ENCODE measurements at regions not wholly inside any gene's neighbourhood (a gene's known extent, or its start where the extent isn't known, plus 50 kb on each side); places are given as distances from the start of the nearest gene placed in this dataset.

GRCh38 chr12:46435625-46436024 lies 63.1 kb upstream of the SLC38A2 start:
- Histone ChIP-seq H2BK5ac (ENCODE audit: low read depth, low read length) (no peak overlapping the region), H3K4me3 (ENCODE audit: extremely low read depth in 1 of 4, insufficient read depth in 2 of 4, low read depth in 3 of 4, low read length in 4 of 4) (no peak overlapping the region), H2AK5ac (ENCODE audit: low read depth, low read length) (no peak overlapping the region), H3K27ac (ENCODE audit: low read depth, low read length) (no peak overlapping the region), H4K8ac (ENCODE audit: extremely low read depth, insufficient read depth, low read length) (no peak overlapping the region), H3K4me1 (replicated peaks in 1 of 4; ENCODE audit: control insufficient read depth in 3 of 4, insufficient read depth in 4 of 4, low read length in 3 of 4) (no peaks in the 10 kb centered on the region), H4K91ac (replicated peaks; ENCODE audit: insufficient read length, low read length) (no peak overlapping the region), H3K18ac (ENCODE audit: extremely low read depth, low read length) (no peak overlapping the region), H4K20me1 (replicated peaks in 1 of 2; ENCODE audit: control insufficient read depth in 1 of 2, insufficient read depth in 2 of 2, low read length in 2 of 2) (peaks cover 0 to 2% of the 10 kb centered on the region in 2 experiments), H2BK20ac (ENCODE audit: low read length) (no peak overlapping the region), H3K79me1 (ENCODE audit: low read depth, low read length) (no peaks in the 10 kb centered on the region), H3K14ac (ENCODE audit: insufficient read length) (no peak overlapping the region), H3K4ac (replicated peaks; ENCODE audit: insufficient read length, low read depth, low read length) (no peak overlapping the region), H3K23me2 (ENCODE audit: low read depth, low read length) (no peaks in the 10 kb centered on the region; the same call in 1 of the 2 replicates), H3K27me3 (replicated peaks in 1 of 4; ENCODE audit: control insufficient read depth in 3 of 4, extremely low read depth in 1 of 4, insufficient read depth in 3 of 4, low read length in 3 of 4) (no peaks in the 10 kb centered on the region), H3K79me2 (ENCODE audit: control insufficient read depth in 1 of 2, insufficient read depth in 2 of 2, low read length in 2 of 2) (no peaks in the 10 kb centered on the region), H2BK12ac (ENCODE audit: low read depth, low read length) (no peak overlapping the region), H3K56ac (replicated peaks; ENCODE audit: insufficient read length, low read depth, low read length) (no peak overlapping the region), H2AFZ (ENCODE audit: low read length) (no peak overlapping the region), H3K9ac (replicated peaks in 1 of 4; ENCODE audit: extremely low read depth in 1 of 4, low read depth in 3 of 4, low read length in 3 of 4) (no peak overlapping the region), H3K36me3 (ENCODE audit: control insufficient read depth in 2 of 4, insufficient read depth in 4 of 4, low read length in 3 of 4) (no peaks in the 10 kb centered on the region), H3K4me2 (ENCODE audit: insufficient read depth in 1 of 2, low read depth in 2 of 2, low read length in 2 of 2) (no peak overlapping the region), H3K23ac (ENCODE audit: insufficient read length) (no peak overlapping the region), H2BK120ac (replicated peaks; ENCODE audit: low read depth, low read length) (no peak overlapping the region), H4K5ac (ENCODE audit: insufficient read length, low read depth, low read length) (no peak overlapping the region), H2BK15ac (ENCODE audit: low read length) (no peak overlapping the region), H3K9me3 (ENCODE audit: insufficient read depth in 2 of 2, low read depth in 1 of 2, low read length in 1 of 2) (no peaks in the 10 kb centered on the region)
- no peak for DNase-seq (ENCODE audit: low read depth in 1 of 2, low spot score in 2 of 2)
- no peak for FAIRE-seq
- ChIA-PET CTCF (ENCODE audit: partially characterized antibody) (no interaction called here), POLR2A (ENCODE audit: partially characterized antibody) (interaction anchor here (0.8 to 1.4 kb wide), 3 partner anchors 22 to 68 kb away, joined by 3 read pairs; partner anchors contain the start of gene SLC38A2)
- no peak for TF ChIP-seq ZNF274 (IDR thresholded peaks at IDR 0.05; ENCODE audit: borderline replicate concordance, extremely low read depth, low read length)
